Upper lobe of left lung (tissue), 4 donors: ENCODE measurements at regions not wholly inside any gene's neighbourhood (a gene's known extent, or its start where the extent isn't known, plus 50 kb on each side); places are given as distances from the start of the nearest gene placed in this dataset.

Experiments used
- EP300 ChIP-seq, 4 donors: sonication (generic); formaldehyde crosslinking; IDR thresholded peaks; one replicate each; pipeline ENCODE4 v1.5.1; 2017; ENCODE audit warnings: antibody characterized with exemption in 4 of 4, control low read depth in 2 of 4
- POLR2A ChIP-seq, 4 donors: fragments of 450-650 bp; IDR thresholded peaks; one replicate each; pipeline ENCODE4 v1.5.1; 2016 to 2017; ENCODE audit warnings: antibody characterized with exemption in 4 of 4, mild to moderate bottlenecking in 2 of 4
- POLR2AphosphoS5 ChIP-seq, 2 donors: sonication (generic); formaldehyde crosslinking; IDR thresholded peaks; one replicate each; pipeline ENCODE4 v1.5.1; 2017; ENCODE audit warnings: antibody characterized with exemption in 2 of 2
- TF ChIP-seq, protein P1 (sequence below), 6 experiments: fragments of 450-650 bp in 4 of 6; fragments of 200-600 bp in 2 of 6; sonication (generic) in 2 of 6; IDR thresholded peaks; one replicate each; pipeline ENCODE4 v1.5.1; 2016 to 2019; ENCODE audit warnings: antibody characterized with exemption in 6 of 6

DNA sequence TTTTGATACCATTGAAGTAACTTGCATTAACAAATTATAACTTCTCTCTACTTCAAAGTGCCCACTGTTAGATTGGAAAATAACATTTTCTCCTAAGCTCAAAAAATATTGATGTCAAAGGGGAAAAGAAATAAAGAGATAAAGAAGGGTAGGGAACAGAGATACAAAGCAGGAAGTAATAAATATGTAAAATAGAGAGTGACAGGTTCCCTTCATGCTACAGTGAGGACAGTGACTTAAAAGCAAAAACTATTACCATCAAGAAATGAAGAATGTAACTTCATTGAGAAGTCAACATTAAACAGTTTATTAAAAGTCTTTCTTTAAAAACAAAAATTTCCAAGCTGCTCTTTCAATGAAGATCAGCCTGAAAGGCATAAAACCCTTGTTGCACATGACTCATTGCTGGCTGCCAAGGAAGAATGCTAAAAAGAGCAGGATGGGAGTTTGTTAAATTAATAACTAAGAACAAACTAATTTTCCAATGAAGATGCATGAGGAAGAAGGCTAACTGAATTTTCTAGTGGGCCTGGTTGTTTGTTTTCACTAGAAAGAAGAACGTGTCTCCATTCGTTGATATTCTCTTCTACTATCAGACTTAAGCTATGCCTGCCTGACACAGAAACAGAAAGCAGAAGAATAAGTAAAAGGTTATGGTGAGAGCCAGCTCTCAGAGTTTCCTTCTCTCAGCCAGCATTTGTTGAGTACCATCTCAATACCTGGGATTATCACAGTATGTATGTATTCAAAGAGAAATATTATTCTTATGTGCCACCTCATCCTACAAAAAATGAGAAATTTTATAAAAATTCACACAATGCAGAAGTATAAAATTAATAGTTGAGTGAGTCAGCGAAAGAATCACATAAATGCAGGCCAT, 197.8 kb upstream of the NREP start:
- TF ChIP-seq POLR2AphosphoS5 (IDR thresholded peaks at IDR 0.05) = no peak
- TF ChIP-seq, protein P1, sequence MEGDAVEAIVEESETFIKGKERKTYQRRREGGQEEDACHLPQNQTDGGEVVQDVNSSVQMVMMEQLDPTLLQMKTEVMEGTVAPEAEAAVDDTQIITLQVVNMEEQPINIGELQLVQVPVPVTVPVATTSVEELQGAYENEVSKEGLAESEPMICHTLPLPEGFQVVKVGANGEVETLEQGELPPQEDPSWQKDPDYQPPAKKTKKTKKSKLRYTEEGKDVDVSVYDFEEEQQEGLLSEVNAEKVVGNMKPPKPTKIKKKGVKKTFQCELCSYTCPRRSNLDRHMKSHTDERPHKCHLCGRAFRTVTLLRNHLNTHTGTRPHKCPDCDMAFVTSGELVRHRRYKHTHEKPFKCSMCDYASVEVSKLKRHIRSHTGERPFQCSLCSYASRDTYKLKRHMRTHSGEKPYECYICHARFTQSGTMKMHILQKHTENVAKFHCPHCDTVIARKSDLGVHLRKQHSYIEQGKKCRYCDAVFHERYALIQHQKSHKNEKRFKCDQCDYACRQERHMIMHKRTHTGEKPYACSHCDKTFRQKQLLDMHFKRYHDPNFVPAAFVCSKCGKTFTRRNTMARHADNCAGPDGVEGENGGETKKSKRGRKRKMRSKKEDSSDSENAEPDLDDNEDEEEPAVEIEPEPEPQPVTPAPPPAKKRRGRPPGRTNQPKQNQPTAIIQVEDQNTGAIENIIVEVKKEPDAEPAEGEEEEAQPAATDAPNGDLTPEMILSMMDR (IDR thresholded peaks at IDR 0.05) = no peak
- no peak for TF ChIP-seq POLR2A (IDR thresholded peaks at IDR 0.05)
- TF ChIP-seq EP300 (IDR thresholded peaks at IDR 0.05) = no peak
